PC-9 (cell line): ENCODE measurements at regions not wholly inside any gene's neighbourhood (a gene's known extent, or its start where the extent isn't known, plus 50 kb on each side); places are given as distances from the start of the nearest gene placed in this dataset.
"Not testable (repeated sequence)": the region's sequence is repeated elsewhere in the genome, so short reads cannot be mapped to it uniquely, and the experiment has no call there.

Experiments used
- BruUV-seq: library from RNA; stranded (reverse); fragments of 400-500 nt; replicated peaks from 2 replicates; lab custom pipeline; 2021; lab: Mats Ljungman, UMichigan
- CTCF ChIA-PET: fragments of 300-600 bp; sonication (Branson Sonifier 250); formaldehyde crosslinking; loops from one replicate; lab custom pipeline; 2022; ENCODE audit warnings: antibody characterized with exemption; lab: Charles Lee
- POLR2A ChIA-PET: fragments of 300-600 bp; sonication (Branson Sonifier 250); formaldehyde crosslinking; loops from one replicate; lab custom pipeline; 2022; ENCODE audit warnings: antibody characterized with exemption; ENCODE audit not compliant: unreplicated experiment; lab: Charles Lee
- DNase-seq, 2 experiments: peaks; one replicate each; pipeline versions ENCODE4 v3.0.0 to v3.0.0-alpha.2; 2015 to 2022; ENCODE audit warnings: mixed read lengths in 1 of 2
- H2AFZ ChIP-seq: fragments of 200-600 bp; sonication (generic); 2 replicates; pipeline ENCODE4 v1.8.1; 2017; ENCODE audit warnings: antibody characterized with exemption
- H3F3A ChIP-seq: fragments of 200-600 bp; sonication (generic); 2 replicates; pipeline ENCODE4 v1.8.1; 2017; ENCODE audit warnings: antibody characterized with exemption, mild to moderate bottlenecking, low read depth; ENCODE audit not compliant: insufficient read depth
- H3K27ac ChIP-seq: fragments of 200-600 bp; sonication (generic); 2 replicates; pipeline ENCODE4 v1.6.1; 2016; ENCODE audit warnings: mixed run types
- H3K27me3 ChIP-seq: fragments of 200-600 bp; sonication (generic); 2 replicates; pipeline ENCODE4 v1.6.1; 2016; ENCODE audit warnings: low read depth, mixed run types; ENCODE audit not compliant: insufficient read depth
- H3K36me3 ChIP-seq: fragments of 200-600 bp; sonication (generic); 2 replicates; pipeline ENCODE4 v1.6.1; 2016; ENCODE audit warnings: low read depth, mixed run types
- H3K4me1 ChIP-seq: fragments of 200-600 bp; sonication (generic); replicated peaks from 2 replicates; pipeline ENCODE4 v1.6.1; 2016; ENCODE audit warnings: mixed run types; ENCODE audit not compliant: insufficient read depth
- H3K4me2 ChIP-seq: fragments of 200-600 bp; sonication (generic); 2 replicates; pipeline ENCODE4 v1.6.1; 2017; ENCODE audit warnings: mixed run types
- H3K4me3 ChIP-seq: fragments of 200-600 bp; sonication (generic); 2 replicates; pipeline ENCODE4 v1.6.1; 2016; ENCODE audit warnings: mixed run types
- H3K79me2 ChIP-seq: fragments of 200-600 bp; sonication (generic); 2 replicates; pipeline ENCODE4 v1.6.1; 2017; ENCODE audit warnings: low read depth, mixed run types
- H3K9me2 ChIP-seq: fragments of 200-600 bp; sonication (generic); 2 replicates; pipeline ENCODE4 v1.8.1; 2017; ENCODE audit warnings: mild to moderate bottlenecking; ENCODE audit not compliant: insufficient read depth
- H3K9me3 ChIP-seq: fragments of 200-600 bp; sonication (generic); 2 replicates; pipeline ENCODE4 v1.8.1; 2016; ENCODE audit warnings: low read depth; ENCODE audit not compliant: insufficient read depth
- H4K20me1 ChIP-seq: fragments of 200-600 bp; sonication (generic); 2 replicates; pipeline ENCODE4 v1.8.1; 2017; ENCODE audit not compliant: insufficient read depth
- CTCF ChIP-seq: fragments of 200-600 bp; sonication (generic); conservative IDR thresholded peaks from 2 replicates; pipeline ENCODE4 v1.6.1; 2017; ENCODE audit warnings: mixed run types, antibody characterized with exemption, mild to moderate bottlenecking, moderate library complexity
- EZH2 ChIP-seq: fragments of 200-600 bp; sonication (generic); IDR thresholded peaks from 2 replicates; pipeline ENCODE4 v1.8.0; 2017; ENCODE audit warnings: antibody characterized with exemption, low read depth
- intact Hi-C: fragments of 100-400 bp; cut with micrococcal nuclease; formaldehyde crosslinking; loops from one replicate; pipeline ENCODE4 v1.10.0; 2022; ENCODE audit not compliant: unreplicated experiment

GRCh38 chr2:239646184-239646583 lies 245.4 kb upstream of the HDAC4 start:
- peaks cover 13% of the 10 kb centered on the region; the same call in 1 of the 2 replicates for H3F3A ChIP-seq
- no peaks in the 10 kb centered on the region for H3K4me1 ChIP-seq
- intact Hi-C loops, result no loop called here
- no peaks in the 10 kb centered on the region for H3K9me2 ChIP-seq
- no peaks in the 10 kb centered on the region for H3K79me2 ChIP-seq
- H3K9me3 ChIP-seq, result peaks cover 3% of the 10 kb centered on the region; the same call in 1 of the 2 replicates
- no peaks in the 10 kb centered on the region for H3K36me3 ChIP-seq
- no peak for DNase-seq
- CTCF ChIA-PET, result no interaction called here
- POLR2A ChIA-PET, result interaction anchor here (0.6 kb wide), 1 partner anchor 1808 kb away, joined by 4 read pairs; no protein-coding TSS in a partner anchor
- peaks cover 61% of the 10 kb centered on the region for H3K27me3 ChIP-seq
- H4K20me1 ChIP-seq, result no peaks in the 10 kb centered on the region
- H3K4me2 ChIP-seq, result no peak overlapping the region
- BruUV-seq, result no TSS peak
- TF ChIP-seq CTCF, result no peak
- no peak for TF ChIP-seq EZH2
- H3K27ac ChIP-seq, result no peak overlapping the region
- no peak overlapping the region for H2AFZ ChIP-seq
- no peak overlapping the region for H3K4me3 ChIP-seq

GRCh38 chr2:239644594-239644993 lies 243.8 kb upstream of the HDAC4 start:
- CTCF ChIA-PET, H4K20me1 ChIP-seq, intact Hi-C loops, H3K4me3 ChIP-seq, H3K9me2 ChIP-seq, H3K36me3 ChIP-seq, H3K9me3 ChIP-seq, DNase-seq, H3K27ac ChIP-seq, POLR2A ChIA-PET, H3K4me1 ChIP-seq, H3K4me2 ChIP-seq, H3K79me2 ChIP-seq, BruUV-seq, H2AFZ ChIP-seq: not testable (repeated sequence)
- Histone ChIP-seq H3F3A (peaks cover 13% of the 10 kb centered on the region; the same call in 1 of the 2 replicates), H3K27me3 (peaks cover 61% of the 10 kb centered on the region)

- intact Hi-C loops, result no loop called here
- no peak overlapping the region for H3K4me2 ChIP-seq
- no peaks in the 10 kb centered on the region for H3K9me2 ChIP-seq
- peaks cover 3% of the 10 kb centered on the region; the same call in 1 of the 2 replicates for H3K9me3 ChIP-seq
- H2AFZ ChIP-seq, result no peak overlapping the region
- POLR2A ChIA-PET, result no interaction called here
- no peak overlapping the region for H3K27ac ChIP-seq
- H3K4me3 ChIP-seq, result no peak overlapping the region
- no peak for DNase-seq
- peaks cover 13% of the 10 kb centered on the region; the same call in 1 of the 2 replicates for H3F3A ChIP-seq
- no peaks in the 10 kb centered on the region for H3K36me3 ChIP-seq
- no peaks in the 10 kb centered on the region for H3K79me2 ChIP-seq
- TF ChIP-seq EZH2 (no peak), CTCF (no peak)
- H4K20me1 ChIP-seq, result no peaks in the 10 kb centered on the region
- BruUV-seq, result no TSS peak
- no peaks in the 10 kb centered on the region for H3K4me1 ChIP-seq
- peaks cover 61% of the 10 kb centered on the region for H3K27me3 ChIP-seq
- CTCF ChIA-PET, result no interaction called here
These were observed 243.2 kb upstream of the HDAC4 start for GRCh38 chr2:239644011-239644410.

DNA sequence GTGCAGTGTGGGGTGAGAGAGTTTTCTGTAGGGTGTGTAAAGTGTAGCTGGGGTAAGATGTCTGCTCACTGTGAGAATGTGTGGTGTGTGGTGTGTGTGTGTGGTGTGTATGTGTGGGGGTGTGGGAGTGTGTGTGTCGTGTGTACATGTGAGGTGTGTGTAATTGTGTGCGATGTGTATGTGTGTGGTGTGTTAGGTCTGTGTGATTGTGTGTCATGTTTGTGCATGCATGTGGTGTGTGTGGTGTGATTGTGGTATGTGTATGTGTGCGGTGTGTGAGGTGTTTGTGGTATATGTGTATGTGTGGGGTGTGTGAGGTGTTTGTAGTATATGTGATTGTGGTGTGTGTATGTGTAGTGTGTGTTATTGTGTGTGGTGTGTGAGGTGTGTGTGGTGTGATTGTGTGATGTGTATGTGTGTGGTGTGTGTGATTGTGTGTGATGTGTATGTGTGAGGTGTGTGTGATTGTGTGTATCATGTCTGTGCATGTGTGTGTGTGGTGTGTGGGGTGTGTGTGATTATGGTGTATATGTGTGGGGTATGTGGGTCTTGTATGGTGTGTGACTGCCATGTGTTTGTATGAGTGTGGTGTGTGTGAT lies 241.7 kb upstream of the HDAC4 start:
- Histone ChIP-seq H3K4me2 (no peak overlapping the region), H3K4me1 (no peaks in the 10 kb centered on the region), H4K20me1 (no peaks in the 10 kb centered on the region), H3K79me2 (no peaks in the 10 kb centered on the region), H3K4me3 (no peak overlapping the region), H3K36me3 (no peaks in the 10 kb centered on the region), H3K27me3 (peaks cover 68% of the 10 kb centered on the region), H3K9me3 (peaks cover 3% of the 10 kb centered on the region; the same call in 1 of the 2 replicates), H3K9me2 (no peaks in the 10 kb centered on the region), H3F3A (peaks cover 13% of the 10 kb centered on the region; the same call in 1 of the 2 replicates), H3K27ac (no peak overlapping the region), H2AFZ (no peak overlapping the region)
- ChIA-PET CTCF (no interaction called here), POLR2A (no interaction called here)
- intact Hi-C loops, result no loop called here
- no peak for DNase-seq
- TF ChIP-seq CTCF, result no peak
- no peak for TF ChIP-seq EZH2
- no TSS peak for BruUV-seq

- Histone ChIP-seq H3K27me3 (peaks cover 62% of the 10 kb centered on the region), H3F3A (peaks cover 13% of the 10 kb centered on the region; the same call in 1 of the 2 replicates)
- H3K4me3 ChIP-seq, H3K36me3 ChIP-seq, POLR2A ChIA-PET, H2AFZ ChIP-seq, H3K9me3 ChIP-seq, H3K79me2 ChIP-seq, DNase-seq, CTCF ChIA-PET, H3K27ac ChIP-seq, H3K9me2 ChIP-seq, H4K20me1 ChIP-seq, H3K4me2 ChIP-seq, H3K4me1 ChIP-seq, intact Hi-C loops, BruUV-seq: not testable (repeated sequence)
These were observed 241.1 kb upstream of the HDAC4 start for GRCh38 chr2:239641904-239642303.
